Hematopoietic multipotent progenitor cell (in vitro differentiated cells): ENCODE measurements at regions not wholly inside any gene's neighbourhood (a gene's known extent, or its start where the extent isn't known, plus 50 kb on each side); places are given as distances from the start of the nearest gene placed in this dataset.
A peak's percentile ranks its signal among the peaks of the same experiment; 100 is the strongest.

Experiments used
- DNase-seq, 3 donors: peaks; one replicate each; pipeline ENCODE4 v3.0.0-alpha.2; 2011 to 2015; ENCODE audit warnings: low read depth in 2 of 3, low spot score in 2 of 3

- DNase-seq = no peak
Observed at GRCh38 chr6:10250655-10251220, 164.1 kb downstream of the TFAP2A start.

- no peak for DNase-seq
Observed at GRCh38 chr6:10248378-10248843, 166.5 kb downstream of the TFAP2A start.

- DNase-seq = no peak
Observed at GRCh38 chr6:10237298-10238038, 177.4 kb downstream of the TFAP2A start.

- DNase-seq = no peak
Observed at GRCh38 chr6:10235344-10235743, 179.5 kb downstream of the TFAP2A start.

- no peak for DNase-seq
Observed at GRCh38 chr6:10230531-10230930, 184.3 kb downstream of the TFAP2A start.

GRCh38 chr6:10223841-10224240 is 191.0 kb downstream of the TFAP2A start:
- DNase-seq = no peak

GRCh38 chr6:10221178-10221577 is 193.7 kb downstream of the TFAP2A start:
- DNase-seq = no peak

GRCh38 chr6:10219510-10219909 is 195.4 kb downstream of the TFAP2A start:
- no peak for DNase-seq

GRCh38 chr6:10217111-10217510 is 197.8 kb downstream of the TFAP2A start:
- no peak for DNase-seq

GRCh38 chr6:10215326-10216110 is 199.4 kb downstream of the TFAP2A start:
- DNase-seq = no peak

- peak in 2 of 3 donors; percentile 3 to 10 for DNase-seq
Observed at GRCh38 chr6:10210052-10210451, 204.8 kb downstream of the TFAP2A start.

GRCh38 chr6:10205892-10206291 is 209.0 kb downstream of the TFAP2A start:
- DNase-seq = peak in 2 of 3 donors; percentile 16 to 68

- no peak for DNase-seq
Observed at GRCh38 chr6:10205120-10205519, 209.8 kb downstream of the TFAP2A start.

- DNase-seq = no peak
Observed at GRCh38 chr6:10203651-10204050, 211.2 kb downstream of the TFAP2A start.

- DNase-seq = no peak
Observed at GRCh38 chr6:10202581-10202980, 212.3 kb downstream of the TFAP2A start.

GRCh38 chr6:10201606-10202510 is 213.0 kb downstream of the TFAP2A start:
- DNase-seq = no peak

- no peak for DNase-seq
Observed at GRCh38 chr6:10196090-10196489, 218.8 kb downstream of the TFAP2A start.

- no peak for DNase-seq
Observed at GRCh38 chr6:10194816-10195672, 219.8 kb downstream of the TFAP2A start.

GRCh38 chr6:10193321-10193720 is 221.6 kb downstream of the TFAP2A start:
- no peak for DNase-seq

- no peak for DNase-seq
Observed at GRCh38 chr6:10190042-10190441, 224.8 kb downstream of the TFAP2A start.
